ENCODE measurements at regions not wholly inside any gene's neighbourhood (a gene's known extent, or its start where the extent isn't known, plus 50 kb on each side); places are given as distances from the start of the nearest gene placed in this dataset.

GRCh38 chr15:92728266-92728665 is 72.7 kb upstream of the FAM174B start (continued):
- TF ChIP-seq SIN3A (conservative IDR thresholded peaks at IDR 0.05 in 1 of 2, IDR thresholded peaks at IDR 0.05 in 1 of 2; ENCODE audit: low read depth in 1 of 2, low read length in 2 of 2): no peak
- no peak for TF ChIP-seq EGR1 (IDR thresholded peaks at IDR 0.05; ENCODE audit: borderline replicate concordance, low read depth, low read length)
- no peak for TF ChIP-seq POLR2A (IDR thresholded peaks at IDR 0.05; ENCODE audit: control extremely low read depth in 1 of 2, low read depth in 2 of 2, low read length in 2 of 2)
- no peak for TF ChIP-seq MAX (IDR thresholded peaks at IDR 0.05)
- TF ChIP-seq TCF12 (IDR thresholded peaks at IDR 0.05; ENCODE audit: low read depth, low read length): no peak
- TF ChIP-seq CTBP2 (IDR thresholded peaks at IDR 0.05; ENCODE audit: borderline replicate concordance, insufficient read depth, insufficient read length, low read length): no peak
- no peak for TF ChIP-seq SP4 (IDR thresholded peaks at IDR 0.05; ENCODE audit: low read length)
- TF ChIP-seq CBX5 (IDR thresholded peaks at IDR 0.05; ENCODE audit: low read depth, low read length): no peak
- no peak for TF ChIP-seq JUN (IDR thresholded peaks at IDR 0.05; ENCODE audit: low read depth, low read length)
- TF ChIP-seq KDM5A (IDR thresholded peaks at IDR 0.05; ENCODE audit: low read length): no peak
- TF ChIP-seq EP300 (IDR thresholded peaks at IDR 0.05; ENCODE audit: borderline replicate concordance in 1 of 2, low read depth in 2 of 2, low read length in 2 of 2): no peak
- TF ChIP-seq ATF2 (IDR thresholded peaks at IDR 0.05; ENCODE audit: low read length): no peak
- no peak for TF ChIP-seq EZH2 (IDR thresholded peaks at IDR 0.05; ENCODE audit: low read depth, low read length, severe bottlenecking)
- no peak for TF ChIP-seq BACH1 (IDR thresholded peaks at IDR 0.05; ENCODE audit: low read length)
- no peak for TF ChIP-seq NANOG (IDR thresholded peaks at IDR 0.05; ENCODE audit: insufficient read depth, low read depth, low read length, poor library complexity, severe bottlenecking)
- no peak for TF ChIP-seq POLR2AphosphoS5 (IDR thresholded peaks at IDR 0.05; ENCODE audit: low read depth, low read length)
- no peak for TF ChIP-seq TAF7 (optimal IDR thresholded peaks at IDR 0.05; ENCODE audit: borderline replicate concordance, low read depth, low read length)
- no peak for TF ChIP-seq SIRT6 (IDR thresholded peaks at IDR 0.05; ENCODE audit: low read length)
- TF ChIP-seq YY1 (IDR thresholded peaks at IDR 0.05; ENCODE audit: low read depth, low read length): no peak
